Endothelial cell (in vitro differentiated cells): ENCODE measurements at regions not wholly inside any gene's neighbourhood (a gene's known extent, or its start where the extent isn't known, plus 50 kb on each side); places are given as distances from the start of the nearest gene placed in this dataset.

Source experiments
- DNase-seq: peaks from one replicate; pipeline ENCODE4 v3.0.0; 2021; ENCODE audit warnings: low spot score
- H3K27ac Mint-ChIP-seq: one replicate; pipeline ENCODE4 v1.8.0; 2021; ENCODE audit warnings: mixed read lengths, inconsistent platforms; ENCODE audit not compliant: unreplicated experiment
- H3K27me3 Mint-ChIP-seq: one replicate; pipeline ENCODE4 v1.8.0; 2021; ENCODE audit warnings: mild to moderate bottlenecking, moderate library complexity, mixed read lengths, inconsistent platforms; ENCODE audit not compliant: unreplicated experiment
- H3K36me3 Mint-ChIP-seq: one replicate; pipeline ENCODE4 v1.8.0; 2021; ENCODE audit warnings: mild to moderate bottlenecking, low read depth, mixed read lengths, inconsistent platforms; ENCODE audit not compliant: unreplicated experiment
- H3K4me1 Mint-ChIP-seq: one replicate; pipeline ENCODE4 v1.8.0; 2021; ENCODE audit warnings: mild to moderate bottlenecking, mixed read lengths, inconsistent platforms; ENCODE audit not compliant: unreplicated experiment
- H3K4me3 Mint-ChIP-seq: one replicate; pipeline ENCODE4 v1.8.0; 2021; ENCODE audit warnings: mild to moderate bottlenecking, mixed read lengths, inconsistent platforms; ENCODE audit not compliant: unreplicated experiment
- H3K9me3 Mint-ChIP-seq: one replicate; pipeline ENCODE4 v1.8.0; 2021; ENCODE audit warnings: mixed read lengths, inconsistent platforms; ENCODE audit not compliant: unreplicated experiment
- CTCF ChIP-seq: fragments of 200-600 bp; sonication (generic); IDR thresholded peaks from one replicate; pipeline ENCODE4 v1.5.0; 2021; ENCODE audit warnings: antibody characterized with exemption; ENCODE audit not compliant: unreplicated experiment

- no peak overlapping the region for H3K4me3 Mint-ChIP-seq
- no peak for DNase-seq
- H3K4me1 Mint-ChIP-seq = no peaks in the 10 kb centered on the region
- TF ChIP-seq CTCF = no peak
- no peaks in the 10 kb centered on the region for H3K9me3 Mint-ChIP-seq
- no peaks in the 10 kb centered on the region for H3K36me3 Mint-ChIP-seq
- H3K27ac Mint-ChIP-seq = no peak overlapping the region
- H3K27me3 Mint-ChIP-seq = no peaks in the 10 kb centered on the region
These were observed 323.1 kb downstream of the ZPLD1 start for GRCh38 chr3:102757950-102758349.

DNA sequence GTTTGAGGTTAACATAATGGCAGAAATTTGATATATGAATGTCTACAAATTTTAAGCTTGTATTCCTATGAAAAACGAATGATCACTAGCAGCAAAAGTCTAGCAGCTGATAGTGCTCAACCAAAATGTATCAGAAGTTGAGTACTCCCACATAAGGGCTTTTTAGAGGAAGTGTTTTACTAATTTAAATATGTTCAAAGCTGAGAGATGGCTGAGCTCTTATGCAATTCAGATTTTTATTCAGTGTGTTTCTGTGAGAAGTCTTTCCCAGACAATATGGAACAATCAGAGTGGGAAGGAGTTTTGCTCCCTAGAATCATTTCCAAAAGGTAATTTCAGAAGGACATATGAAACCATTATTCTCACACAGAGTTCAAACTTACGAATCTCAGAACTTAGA is 327.0 kb downstream of the ZPLD1 start:
- H3K27ac Mint-ChIP-seq = no peak overlapping the region
- no peaks in the 10 kb centered on the region for H3K27me3 Mint-ChIP-seq
- DNase-seq = no peak
- no peaks in the 10 kb centered on the region for H3K4me1 Mint-ChIP-seq
- no peaks in the 10 kb centered on the region for H3K9me3 Mint-ChIP-seq
- TF ChIP-seq CTCF = no peak
- H3K36me3 Mint-ChIP-seq = no peaks in the 10 kb centered on the region
- H3K4me3 Mint-ChIP-seq = no peak overlapping the region

- no peak overlapping the region for H3K27ac Mint-ChIP-seq
- no peaks in the 10 kb centered on the region for H3K9me3 Mint-ChIP-seq
- no peak overlapping the region for H3K4me3 Mint-ChIP-seq
- no peaks in the 10 kb centered on the region for H3K27me3 Mint-ChIP-seq
- H3K4me1 Mint-ChIP-seq = no peaks in the 10 kb centered on the region
- H3K36me3 Mint-ChIP-seq = no peaks in the 10 kb centered on the region
- no peak for TF ChIP-seq CTCF
- no peak for DNase-seq
These were observed 356.0 kb downstream of the ZPLD1 start for GRCh38 chr3:102790747-102791325.

DNA sequence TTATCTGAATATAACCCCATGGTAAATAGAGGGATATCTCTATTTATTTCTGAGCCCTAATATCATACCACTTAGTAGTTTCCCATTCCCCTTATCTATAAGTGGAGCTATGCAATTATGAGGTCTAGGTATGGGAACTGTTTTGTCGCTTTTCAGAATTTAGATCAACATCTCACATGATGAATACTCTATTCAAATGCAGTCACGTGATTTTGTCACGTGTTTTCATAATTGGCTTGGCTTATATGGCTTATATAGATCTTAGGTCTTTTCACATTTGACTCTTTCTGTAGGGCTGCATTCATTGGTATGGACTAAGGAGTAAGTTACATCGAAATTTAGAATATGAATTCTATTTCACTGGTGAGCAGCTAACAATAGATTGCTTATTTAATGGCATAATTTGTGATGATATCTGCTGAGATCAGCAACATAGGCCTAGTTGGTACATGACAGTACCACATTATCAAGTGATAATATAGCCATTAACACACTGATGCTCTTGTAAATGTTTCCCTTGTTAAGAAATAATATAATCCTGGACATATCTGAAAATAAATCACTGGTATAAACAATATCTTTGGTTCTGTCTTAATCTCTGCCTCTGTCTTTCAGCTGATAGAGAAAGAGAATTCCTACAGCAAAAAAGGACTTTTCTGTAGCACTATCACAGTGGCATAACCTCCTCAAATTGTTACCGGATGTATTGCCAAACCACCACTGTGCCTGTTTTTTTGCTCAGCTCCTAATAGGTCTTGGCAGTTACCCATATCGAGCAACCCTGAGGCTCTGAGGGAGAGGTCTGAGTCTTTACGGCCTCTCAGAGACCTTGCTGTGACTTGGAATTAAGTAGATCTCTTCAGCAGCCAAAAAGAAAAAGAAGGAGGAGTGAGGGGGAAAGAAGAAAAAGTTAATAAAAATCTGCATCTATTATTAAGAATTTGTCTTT is 357.1 kb downstream of the ZPLD1 start:
- Mint-ChIP-seq H3K9me3 (no peaks in the 10 kb centered on the region), H3K4me3 (no peak overlapping the region), H3K27ac (no peak overlapping the region), H3K36me3 (no peaks in the 10 kb centered on the region), H3K27me3 (no peaks in the 10 kb centered on the region), H3K4me1 (no peaks in the 10 kb centered on the region)
- DNase-seq = no peak
- no peak for TF ChIP-seq CTCF

- DNase-seq = no peak
- Mint-ChIP-seq H3K27ac (no peak overlapping the region), H3K27me3 (no peaks in the 10 kb centered on the region), H3K4me3 (no peak overlapping the region), H3K36me3 (no peaks in the 10 kb centered on the region), H3K4me1 (no peaks in the 10 kb centered on the region), H3K9me3 (no peaks in the 10 kb centered on the region)
- TF ChIP-seq CTCF = no peak
These were observed 362.0 kb downstream of the ZPLD1 start for GRCh38 chr3:102796804-102797203.
